KMS-11 (cell line): ENCODE measurements at regions not wholly inside any gene's neighbourhood (a gene's known extent, or its start where the extent isn't known, plus 50 kb on each side); places are given as distances from the start of the nearest gene placed in this dataset.

Source experiments
- H2AFZ ChIP-seq: fragments of 200-600 bp; sonication (generic); 2 replicates; pipeline ENCODE4 v1.6.1; 2016; ENCODE audit warnings: antibody characterized with exemption, mixed run types, low read depth
- H3K27ac ChIP-seq: fragments of 200-600 bp; sonication (generic); 2 replicates; pipeline ENCODE4 v1.6.1; 2016; ENCODE audit warnings: mild to moderate bottlenecking, mixed run types
- H3K27me3 ChIP-seq: fragments of 200-600 bp; sonication (generic); 2 replicates; pipeline ENCODE4 v1.6.1; 2017; ENCODE audit warnings: mild to moderate bottlenecking, low read depth, mixed run types, moderate library complexity; ENCODE audit not compliant: insufficient read depth
- H3K36me3 ChIP-seq: fragments of 200-600 bp; sonication (generic); 2 replicates; pipeline ENCODE4 v1.6.1; 2017; ENCODE audit warnings: mild to moderate bottlenecking, mixed run types; ENCODE audit not compliant: insufficient read depth
- H3K4me1 ChIP-seq: fragments of 200-600 bp; sonication (generic); 2 replicates; pipeline ENCODE4 v1.6.1; 2016; ENCODE audit warnings: mild to moderate bottlenecking, low read depth, mixed run types; ENCODE audit not compliant: poor library complexity, severe bottlenecking
- H3K4me2 ChIP-seq: fragments of 200-600 bp; sonication (generic); 2 replicates; pipeline ENCODE4 v1.7.0; 2016; ENCODE audit warnings: mild to moderate bottlenecking, mixed run types
- H3K4me3 ChIP-seq: fragments of 200-600 bp; sonication (generic); IDR thresholded peaks from 2 replicates; pipeline ENCODE4 v1.6.1; 2017; ENCODE audit warnings: low read depth, low read length, mixed read lengths; ENCODE audit not compliant: insufficient read depth
- H3K79me2 ChIP-seq: fragments of 200-600 bp; sonication (generic); 2 replicates; pipeline ENCODE4 v1.6.1; 2016; ENCODE audit warnings: low read depth, mixed run types; ENCODE audit not compliant: insufficient read depth
- H3K9ac ChIP-seq: fragments of 200-600 bp; sonication (generic); 2 replicates; pipeline ENCODE4 v1.6.1; 2016; ENCODE audit warnings: mild to moderate bottlenecking, mixed run types
- H4K20me1 ChIP-seq: fragments of 200-600 bp; sonication (generic); 2 replicates; pipeline ENCODE4 v1.6.1; 2016; ENCODE audit warnings: mild to moderate bottlenecking, mixed run types; ENCODE audit not compliant: insufficient read depth
- CTCF ChIP-seq: fragments of 200-600 bp; sonication (generic); conservative IDR thresholded peaks from 2 replicates; pipeline ENCODE4 v1.6.1; 2017; ENCODE audit warnings: low read depth, mild to moderate bottlenecking, antibody characterized with exemption, low read length, moderate library complexity, mixed read lengths

GRCh38 chr11:109775686-109776085, 317.5 kb upstream of the ZC3H12C start:
- no peak for TF ChIP-seq CTCF
- Histone ChIP-seq H3K27me3 (no peaks in the 10 kb centered on the region), H3K4me1 (no peaks in the 10 kb centered on the region), H3K79me2 (no peaks in the 10 kb centered on the region), H2AFZ (no peak overlapping the region), H3K36me3 (no peaks in the 10 kb centered on the region), H4K20me1 (no peaks in the 10 kb centered on the region), H3K9ac (no peak overlapping the region), H3K4me3 (no peak overlapping the region), H3K4me2 (no peak overlapping the region), H3K27ac (no peak overlapping the region)

GRCh38 chr11:109783014-109783413, 310.2 kb upstream of the ZC3H12C start:
- H3K36me3 ChIP-seq: no peaks in the 10 kb centered on the region
- H2AFZ ChIP-seq: no peak overlapping the region
- H3K4me2 ChIP-seq: no peak overlapping the region; the same call in 1 of the 2 replicates
- H3K4me3 ChIP-seq: no peak overlapping the region
- peaks cover 23% of the 10 kb centered on the region for H3K4me1 ChIP-seq
- no peak for TF ChIP-seq CTCF
- no peak overlapping the region for H3K27ac ChIP-seq
- no peaks in the 10 kb centered on the region for H3K79me2 ChIP-seq
- no peaks in the 10 kb centered on the region for H4K20me1 ChIP-seq
- no peaks in the 10 kb centered on the region for H3K27me3 ChIP-seq
- no peak overlapping the region for H3K9ac ChIP-seq

GRCh38 chr11:109783840-109784239, 309.4 kb upstream of the ZC3H12C start:
- Histone ChIP-seq H4K20me1 (no peaks in the 10 kb centered on the region), H3K36me3 (no peaks in the 10 kb centered on the region), H3K9ac (no peak overlapping the region), H2AFZ (peak overlapping the region; percentile 22; the same call in 1 of the 2 replicates), H3K27me3 (no peaks in the 10 kb centered on the region), H3K4me1 (peaks cover 23% of the 10 kb centered on the region), H3K4me2 (peak overlapping the region; percentile 25; the same call in 1 of the 2 replicates), H3K4me3 (no peak overlapping the region), H3K79me2 (no peaks in the 10 kb centered on the region), H3K27ac (peak overlapping the region; percentile 38; the same call in 1 of the 2 replicates)
- no peak for TF ChIP-seq CTCF

- H3K4me3 ChIP-seq: no peak overlapping the region
- no peaks in the 10 kb centered on the region for H3K36me3 ChIP-seq
- peak overlapping the region; percentile 38; the same call in 1 of the 2 replicates for H3K27ac ChIP-seq
- no peak overlapping the region for H3K9ac ChIP-seq
- no peak for TF ChIP-seq CTCF
- H4K20me1 ChIP-seq: no peaks in the 10 kb centered on the region
- H3K79me2 ChIP-seq: no peaks in the 10 kb centered on the region
- H3K4me1 ChIP-seq: peaks cover 23% of the 10 kb centered on the region
- no peak overlapping the region for H2AFZ ChIP-seq
- no peak overlapping the region for H3K4me2 ChIP-seq
- no peaks in the 10 kb centered on the region for H3K27me3 ChIP-seq
Observed at GRCh38 chr11:109784536-109784935, 308.7 kb upstream of the ZC3H12C start.

- H3K27ac ChIP-seq: no peak overlapping the region
- H3K4me1 ChIP-seq: peaks cover 23% of the 10 kb centered on the region
- TF ChIP-seq CTCF: no peak
- H3K4me2 ChIP-seq: no peak overlapping the region
- H3K4me3 ChIP-seq: no peak overlapping the region
- no peak overlapping the region for H3K9ac ChIP-seq
- H3K36me3 ChIP-seq: no peaks in the 10 kb centered on the region
- H4K20me1 ChIP-seq: no peaks in the 10 kb centered on the region
- no peaks in the 10 kb centered on the region for H3K27me3 ChIP-seq
- no peaks in the 10 kb centered on the region for H3K79me2 ChIP-seq
- no peak overlapping the region for H2AFZ ChIP-seq
Observed at GRCh38 chr11:109785198-109785597, 308.0 kb upstream of the ZC3H12C start.
